ENCODE measurements at regions not wholly inside any gene's neighbourhood (a gene's known extent, or its start where the extent isn't known, plus 50 kb on each side); places are given as distances from the start of the nearest gene placed in this dataset.

GRCh38 chr14:71497645-71498086 is 434.6 kb upstream of the RGS6 start:
- no peak overlapping the region for H3K27ac ChIP-seq
- H3K4me1 ChIP-seq: no peaks in the 10 kb centered on the region
- no peaks in the 10 kb centered on the region for H3K36me3 ChIP-seq
- no peaks in the 10 kb centered on the region for H3K27me3 ChIP-seq
- no peak for DNase-seq
- intact Hi-C loops (cut with DNase I; ENCODE audit: low total_unique reads): no loop called here
- no peak for ATAC-seq
- TF ChIP-seq CTCF (IDR thresholded peaks at IDR 0.05 in 4 of 5, conservative IDR thresholded peaks at IDR 0.05 in 1 of 5) (no peak), POLR2A (IDR thresholded peaks at IDR 0.05) (no peak)
- no peaks in the 10 kb centered on the region for H3K9me3 ChIP-seq
- no peak overlapping the region for H3K4me3 ChIP-seq
- in situ Hi-C loops (cut with MboI; ENCODE audit: low sequenced_read_pairs in 4 of 4): no loop called here

- TF ChIP-seq CTCF (IDR thresholded peaks at IDR 0.05 in 4 of 5, conservative IDR thresholded peaks at IDR 0.05 in 1 of 5) (no peak), POLR2A (IDR thresholded peaks at IDR 0.05) (no peak)
- H3K4me3 ChIP-seq: no peak overlapping the region
- intact Hi-C loops (cut with DNase I; ENCODE audit: low total_unique reads): no loop called here
- no peak overlapping the region for H3K27ac ChIP-seq
- H3K4me1 ChIP-seq: no peaks in the 10 kb centered on the region
- DNase-seq (no peak), ATAC-seq (no peak)
- H3K36me3 ChIP-seq: no peaks in the 10 kb centered on the region
- no peaks in the 10 kb centered on the region for H3K27me3 ChIP-seq
- in situ Hi-C loops (cut with MboI; ENCODE audit: low sequenced_read_pairs in 4 of 4): no loop called here
- no peaks in the 10 kb centered on the region for H3K9me3 ChIP-seq
These were observed 434.0 kb upstream of the RGS6 start for GRCh38 chr14:71498212-71498611.

- TF ChIP-seq CTCF (IDR thresholded peaks at IDR 0.05 in 4 of 5, conservative IDR thresholded peaks at IDR 0.05 in 1 of 5) (no peak), POLR2A (IDR thresholded peaks at IDR 0.05) (no peak)
- in situ Hi-C loops (cut with MboI; ENCODE audit: low sequenced_read_pairs in 4 of 4) (no loop called here), intact Hi-C loops (cut with DNase I; ENCODE audit: low total_unique reads) (no loop called here)
- Histone ChIP-seq H3K4me3 (no peak overlapping the region), H3K9me3 (no peaks in the 10 kb centered on the region), H3K27me3 (no peaks in the 10 kb centered on the region), H3K27ac (no peak overlapping the region), H3K4me1 (no peaks in the 10 kb centered on the region), H3K36me3 (no peaks in the 10 kb centered on the region)
- ATAC-seq (no peak), DNase-seq (no peak)
These were observed 433.2 kb upstream of the RGS6 start for GRCh38 chr14:71499018-71499417.

- intact Hi-C loops (cut with DNase I; ENCODE audit: low total_unique reads): no loop called here
- Histone ChIP-seq H3K4me3 (no peak overlapping the region), H3K9me3 (no peaks in the 10 kb centered on the region), H3K27ac (no peak overlapping the region), H3K36me3 (no peaks in the 10 kb centered on the region), H3K4me1 (no peaks in the 10 kb centered on the region), H3K27me3 (no peaks in the 10 kb centered on the region)
- no peak for TF ChIP-seq POLR2A (IDR thresholded peaks at IDR 0.05)
- no peak for TF ChIP-seq CTCF (IDR thresholded peaks at IDR 0.05 in 4 of 5, conservative IDR thresholded peaks at IDR 0.05 in 1 of 5)
- ATAC-seq: no peak
- DNase-seq: no peak
- in situ Hi-C loops (cut with MboI; ENCODE audit: low sequenced_read_pairs in 4 of 4): no loop called here
These were observed 424.5 kb upstream of the RGS6 start for GRCh38 chr14:71507681-71508080.

- in situ Hi-C loops (cut with MboI; ENCODE audit: low sequenced_read_pairs in 4 of 4): no loop called here
- intact Hi-C loops (cut with DNase I; ENCODE audit: low total_unique reads): no loop called here
These were observed 423.3 kb upstream of the RGS6 start for GRCh38 chr14:71508901-71509300.

More at GRCh38 chr14:71508901-71509300, 423.3 kb upstream of the RGS6 start:
- Histone ChIP-seq H3K4me1 (no peaks in the 10 kb centered on the region), H3K9me3 (no peaks in the 10 kb centered on the region), H3K27ac (no peak overlapping the region), H3K36me3 (no peaks in the 10 kb centered on the region), H3K4me3 (no peak overlapping the region), H3K27me3 (no peaks in the 10 kb centered on the region)
- TF ChIP-seq CTCF (IDR thresholded peaks at IDR 0.05 in 4 of 5, conservative IDR thresholded peaks at IDR 0.05 in 1 of 5) (no peak), POLR2A (IDR thresholded peaks at IDR 0.05) (no peak)
- ATAC-seq (no peak), DNase-seq (no peak)

Data from gastrocnemius medialis (tissue), 4 donors.